ENCODE measurements at regions not wholly inside any gene's neighbourhood (a gene's known extent, or its start where the extent isn't known, plus 50 kb on each side); places are given as distances from the start of the nearest gene placed in this dataset.
"Not testable (repeated sequence)": the region's sequence is repeated elsewhere in the genome, so short reads cannot be mapped to it uniquely, and the experiment has no call there.

DNA sequence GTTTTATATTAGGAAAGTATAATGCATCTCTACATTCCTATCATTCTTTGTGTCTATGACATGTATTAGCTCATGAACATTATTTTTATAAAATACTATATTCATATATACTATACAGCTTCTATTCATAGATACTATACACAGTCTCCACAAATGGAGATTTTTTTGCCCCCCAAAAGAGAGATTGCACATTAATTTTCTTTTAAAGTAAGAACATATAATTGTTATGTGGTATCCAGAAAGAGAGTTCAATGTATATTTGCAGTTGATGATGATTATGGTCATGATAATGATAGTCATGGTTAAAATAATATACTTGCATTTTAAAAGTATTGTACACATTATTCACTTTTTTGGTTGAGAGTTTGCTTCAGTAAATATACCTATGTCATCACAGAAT is 445.3 kb downstream of the DSC3 start:
- ATAC-seq (no peak), DNase-seq (no peak)
- Histone ChIP-seq H3K4me3 (no peak overlapping the region), H3K27me3 (no peaks in the 10 kb centered on the region), H3K36me3 (no peaks in the 10 kb centered on the region), H3K27ac (no peak overlapping the region), H3K9me3 (no peaks in the 10 kb centered on the region), H3K4me1 (no peaks in the 10 kb centered on the region)
- no peak for TF ChIP-seq POLR2A (IDR thresholded peaks at IDR 0.05)
- TF ChIP-seq, protein P1, sequence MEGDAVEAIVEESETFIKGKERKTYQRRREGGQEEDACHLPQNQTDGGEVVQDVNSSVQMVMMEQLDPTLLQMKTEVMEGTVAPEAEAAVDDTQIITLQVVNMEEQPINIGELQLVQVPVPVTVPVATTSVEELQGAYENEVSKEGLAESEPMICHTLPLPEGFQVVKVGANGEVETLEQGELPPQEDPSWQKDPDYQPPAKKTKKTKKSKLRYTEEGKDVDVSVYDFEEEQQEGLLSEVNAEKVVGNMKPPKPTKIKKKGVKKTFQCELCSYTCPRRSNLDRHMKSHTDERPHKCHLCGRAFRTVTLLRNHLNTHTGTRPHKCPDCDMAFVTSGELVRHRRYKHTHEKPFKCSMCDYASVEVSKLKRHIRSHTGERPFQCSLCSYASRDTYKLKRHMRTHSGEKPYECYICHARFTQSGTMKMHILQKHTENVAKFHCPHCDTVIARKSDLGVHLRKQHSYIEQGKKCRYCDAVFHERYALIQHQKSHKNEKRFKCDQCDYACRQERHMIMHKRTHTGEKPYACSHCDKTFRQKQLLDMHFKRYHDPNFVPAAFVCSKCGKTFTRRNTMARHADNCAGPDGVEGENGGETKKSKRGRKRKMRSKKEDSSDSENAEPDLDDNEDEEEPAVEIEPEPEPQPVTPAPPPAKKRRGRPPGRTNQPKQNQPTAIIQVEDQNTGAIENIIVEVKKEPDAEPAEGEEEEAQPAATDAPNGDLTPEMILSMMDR (IDR thresholded peaks at IDR 0.05) = no peak
- intact Hi-C loops (cut with DNase I) = no loop called here

DNA sequence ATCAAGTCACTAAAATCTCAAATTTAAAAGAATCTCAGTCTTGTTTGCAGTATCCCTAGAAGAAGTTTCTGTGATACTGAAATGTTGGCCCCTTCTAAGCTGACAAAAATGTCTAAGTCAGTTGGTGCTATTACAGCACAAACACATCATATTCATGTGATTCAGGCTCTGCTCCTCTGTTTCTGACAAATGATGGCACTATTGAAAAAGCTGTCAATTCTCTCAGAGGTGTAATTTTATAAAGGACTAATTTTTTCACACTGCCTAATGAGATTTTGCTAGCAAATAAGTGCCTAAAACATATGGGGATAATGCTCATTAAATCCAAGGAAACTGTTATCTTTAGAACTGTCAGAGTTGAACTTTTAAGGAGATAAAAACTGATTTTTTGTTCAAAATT is 445.9 kb downstream of the DSC3 start:
- intact Hi-C loops (cut with DNase I) = no loop called here

DNA sequence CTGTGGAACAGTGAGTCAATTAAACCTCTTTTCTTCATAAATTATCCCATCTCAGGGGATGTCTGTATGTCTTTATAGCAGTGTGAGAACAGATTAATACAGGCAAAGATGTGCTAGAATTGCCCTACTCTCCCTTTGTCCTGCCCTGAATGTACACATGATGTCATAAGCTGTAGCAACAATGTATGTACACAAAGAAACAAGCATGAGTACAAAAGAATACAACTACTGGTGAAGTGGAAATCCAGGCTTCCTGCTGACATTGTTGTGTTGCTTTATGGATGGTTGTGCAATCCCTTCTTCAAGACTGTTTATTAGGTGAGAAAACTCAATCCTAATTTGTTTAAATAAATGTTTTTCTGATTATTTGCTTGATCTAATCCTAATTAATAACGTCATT is 446.6 kb downstream of the DSC3 start:
- 39% methylated on average over 1 of the region's 1 CpG for WGBS (ENCODE audit: insufficient coverage, low coverage, low lambda C conversion rate, missing lambda C conversion rate)
- Histone ChIP-seq H3K27ac (no peak overlapping the region), H3K36me3 (no peaks in the 10 kb centered on the region), H3K9me3 (no peaks in the 10 kb centered on the region), H3K4me3 (no peak overlapping the region), H3K27me3 (no peaks in the 10 kb centered on the region), H3K4me1 (no peaks in the 10 kb centered on the region)
- DNase-seq (no peak), ATAC-seq (no peak)
- intact Hi-C loops (cut with DNase I) = no loop called here
- TF ChIP-seq POLR2A (IDR thresholded peaks at IDR 0.05) = no peak
- TF ChIP-seq, protein P1 (IDR thresholded peaks at IDR 0.05) = no peak

More for the DNA sequence above, 445.9 kb downstream of the DSC3 start:
- no peaks in the 10 kb centered on the region for H3K4me1 ChIP-seq
- no peaks in the 10 kb centered on the region for H3K36me3 ChIP-seq
- DNase-seq = no peak
- no peak overlapping the region for H3K27ac ChIP-seq
- H3K4me3 ChIP-seq = no peak overlapping the region
- TF ChIP-seq, protein P1 (IDR thresholded peaks at IDR 0.05) = no peak
- TF ChIP-seq POLR2A (IDR thresholded peaks at IDR 0.05) = no peak
- H3K27me3 ChIP-seq = no peaks in the 10 kb centered on the region
- ATAC-seq = no peak
- no peaks in the 10 kb centered on the region for H3K9me3 ChIP-seq

DNA sequence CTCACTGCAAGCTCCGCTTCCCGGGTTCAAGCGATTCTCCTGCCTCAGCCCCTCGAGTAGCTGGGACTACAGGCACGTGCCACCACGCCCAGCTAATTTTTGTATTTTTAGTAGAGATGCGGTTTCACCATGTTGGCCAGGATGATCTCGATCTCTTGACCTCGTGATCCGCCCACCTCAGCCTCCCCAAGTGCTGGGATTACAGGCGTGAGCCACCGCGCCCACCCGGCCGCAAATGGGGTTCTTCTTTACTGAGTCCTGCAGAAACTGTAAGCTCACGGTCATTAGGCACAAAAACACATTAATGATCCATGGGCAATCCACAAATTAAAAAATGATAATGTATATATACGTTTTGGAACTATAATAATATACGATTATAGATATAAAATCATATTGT is 447.6 kb downstream of the DSC3 start:
- H3K36me3 ChIP-seq; H3K4me3 ChIP-seq; H3K27me3 ChIP-seq; ATAC-seq; DNase-seq; H3K9me3 ChIP-seq; H3K27ac ChIP-seq; intact Hi-C loops (cut with DNase I); H3K4me1 ChIP-seq: not testable (repeated sequence)
- WGBS (ENCODE audit: insufficient coverage, low coverage, low lambda C conversion rate, missing lambda C conversion rate) = 73% methylated on average over 18 of the region's 18 CpGs

DNA sequence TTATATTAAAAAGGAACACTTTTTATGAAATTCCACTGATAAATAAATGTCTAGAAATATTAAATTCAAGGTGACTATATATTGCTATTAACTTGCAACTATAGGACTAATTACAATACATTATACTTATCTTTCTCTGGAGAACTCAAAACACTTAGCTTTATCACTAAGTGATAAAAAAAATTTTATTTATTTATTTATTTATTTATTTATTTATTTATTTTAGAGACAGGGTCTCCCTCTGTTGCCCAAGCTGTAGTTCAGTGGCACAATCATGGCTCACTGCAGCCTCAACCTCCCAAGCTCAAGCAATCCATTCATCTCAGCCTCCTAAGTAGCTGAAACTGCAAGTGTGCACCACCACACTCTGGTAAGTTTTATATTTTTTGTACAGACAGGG is 451.1 kb downstream of the DSC3 start:
- no peaks in the 10 kb centered on the region for H3K9me3 ChIP-seq
- H3K27me3 ChIP-seq = no peaks in the 10 kb centered on the region
- DNase-seq (no peak), ATAC-seq (no peak)
- TF ChIP-seq POLR2A (IDR thresholded peaks at IDR 0.05) = no peak
- TF ChIP-seq, protein P1 (IDR thresholded peaks at IDR 0.05) = no peak
- H3K27ac ChIP-seq = no peak overlapping the region
- no peak overlapping the region for H3K4me3 ChIP-seq
- intact Hi-C loops (cut with DNase I) = no loop called here
- no peaks in the 10 kb centered on the region for H3K4me1 ChIP-seq
- H3K36me3 ChIP-seq = no peaks in the 10 kb centered on the region
